NOMO-1 (cell line): ENCODE measurements at regions not wholly inside any gene's neighbourhood (a gene's known extent, or its start where the extent isn't known, plus 50 kb on each side); places are given as distances from the start of the nearest gene placed in this dataset.

Experiments used
- DNase-seq, 2 experiments: peaks; one replicate each; lab custom pipeline; 2025; ENCODE audit not compliant: unreplicated experiment in 2 of 2; lab: John Stamatoyannopoulos, UW

- no peak for DNase-seq
Measured at GRCh38 chr1:221184131-221184794, 305.0 kb downstream of the HLX start.

DNA sequence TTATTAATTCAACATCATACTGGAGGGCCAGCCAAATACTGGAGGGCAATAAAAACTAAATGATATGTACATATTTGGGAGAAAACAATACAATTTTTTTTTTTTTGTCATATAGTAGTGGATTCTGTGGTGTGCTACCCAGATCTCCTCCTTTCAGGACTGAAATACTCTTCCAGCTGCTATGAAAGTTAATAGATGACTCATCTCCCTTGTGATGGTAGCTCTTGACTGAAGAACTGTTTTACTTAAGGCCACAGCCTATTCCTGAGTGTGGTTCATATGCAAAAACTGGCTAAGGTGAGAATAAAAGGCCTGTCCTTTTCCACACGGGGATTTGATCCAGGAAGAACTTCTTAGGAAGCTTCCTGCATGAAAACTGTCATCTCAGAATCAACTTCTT lies 307.9 kb downstream of the HLX start:
- DNase-seq, result peak in 1 of 2 experiments; percentile 13

GRCh38 chr1:221188458-221188857 lies 309.2 kb downstream of the HLX start:
- peak; percentile 70 to 94 for DNase-seq

GRCh38 chr1:221190249-221190648 lies 311.0 kb downstream of the HLX start:
- peak; percentile 12 to 45 for DNase-seq

DNA sequence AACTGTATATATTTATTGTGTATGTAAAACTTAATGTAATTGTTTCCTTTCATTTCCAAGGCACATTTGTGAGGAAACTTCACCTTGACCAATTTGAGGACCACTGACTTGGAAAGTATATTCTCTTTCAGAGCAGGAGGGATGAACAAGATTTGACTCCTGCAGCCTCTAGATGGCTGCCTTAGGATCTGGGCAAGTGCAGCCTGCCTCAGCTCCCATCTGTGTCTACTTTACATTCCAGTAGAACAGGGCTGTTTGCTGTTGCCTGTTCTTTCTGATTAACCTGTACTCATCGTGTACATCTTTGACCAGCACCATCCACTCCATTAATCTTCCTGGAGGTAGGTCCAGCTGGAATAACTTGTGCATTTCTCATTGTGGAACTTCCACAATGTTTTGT lies 312.8 kb downstream of the HLX start:
- DNase-seq, result no peak

GRCh38 chr1:221200464-221200863 lies 321.2 kb downstream of the HLX start:
- DNase-seq, result no peak

- DNase-seq, result no peak
Measured at GRCh38 chr1:221201773-221202172, 322.5 kb downstream of the HLX start.

DNA sequence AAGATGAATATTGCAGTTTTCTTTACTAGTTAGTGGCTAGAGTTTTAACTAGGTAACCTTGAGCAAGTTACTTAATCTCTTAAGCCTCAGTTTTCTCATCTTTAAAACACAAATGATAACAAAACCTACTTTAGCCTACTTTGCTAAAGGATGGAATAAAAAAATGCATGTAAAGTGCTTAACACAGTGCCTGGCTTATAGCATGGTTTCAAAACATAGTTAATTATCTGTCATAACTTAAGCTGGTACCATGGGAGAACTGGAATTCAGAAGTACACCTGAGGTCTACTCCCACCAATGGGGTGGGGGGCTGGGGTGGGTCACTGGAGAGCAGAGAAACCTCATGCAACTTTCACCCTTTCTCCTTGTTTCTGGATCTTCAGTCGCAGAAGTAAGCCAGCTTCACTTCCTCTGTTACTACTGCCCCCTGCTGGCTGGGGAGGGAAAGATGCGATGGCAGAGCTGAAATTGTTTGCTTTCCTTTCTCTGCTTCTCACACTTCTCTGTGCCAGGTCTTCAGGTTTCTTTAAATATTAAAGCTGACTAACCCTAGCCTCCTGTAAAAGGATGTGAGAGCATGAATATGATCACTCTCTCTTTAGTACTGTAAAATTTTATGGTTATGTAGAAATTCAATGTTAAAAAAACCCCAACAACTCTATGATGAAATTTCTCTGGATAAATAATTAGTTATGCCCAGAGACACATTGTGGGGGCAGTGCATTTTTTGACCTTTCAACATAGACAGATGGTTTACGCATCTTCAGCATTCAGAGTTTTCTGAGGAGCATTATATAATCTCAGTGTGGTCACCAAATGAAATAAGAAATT lies 324.2 kb downstream of the HLX start:
- DNase-seq, result peak; percentile 39 to 84

GRCh38 chr1:221204055-221204833 lies 325.0 kb downstream of the HLX start:
- DNase-seq, result no peak

- no peak for DNase-seq
Measured at GRCh38 chr1:221206076-221206475, 326.8 kb downstream of the HLX start.

DNA sequence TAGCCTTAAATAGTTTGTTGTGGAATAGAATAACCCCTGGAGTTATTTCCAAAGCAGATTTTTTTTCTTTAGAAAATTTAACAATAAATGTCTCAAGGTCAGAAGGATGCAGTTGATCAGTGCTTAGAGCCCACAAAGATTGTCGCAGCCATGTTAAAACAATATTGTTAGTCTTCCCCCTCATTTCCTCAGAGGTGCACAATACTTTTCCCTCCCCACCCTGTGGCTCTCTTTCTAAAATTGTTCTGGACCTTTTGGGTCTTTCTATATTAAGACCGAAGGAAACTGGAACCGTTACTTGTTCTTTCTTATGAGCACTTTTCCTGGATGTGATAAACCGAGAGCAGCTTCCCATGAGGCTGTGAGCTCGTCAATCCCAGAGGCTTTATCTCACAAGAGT lies 333.7 kb downstream of the HLX start:
- DNase-seq, result no peak

DNA sequence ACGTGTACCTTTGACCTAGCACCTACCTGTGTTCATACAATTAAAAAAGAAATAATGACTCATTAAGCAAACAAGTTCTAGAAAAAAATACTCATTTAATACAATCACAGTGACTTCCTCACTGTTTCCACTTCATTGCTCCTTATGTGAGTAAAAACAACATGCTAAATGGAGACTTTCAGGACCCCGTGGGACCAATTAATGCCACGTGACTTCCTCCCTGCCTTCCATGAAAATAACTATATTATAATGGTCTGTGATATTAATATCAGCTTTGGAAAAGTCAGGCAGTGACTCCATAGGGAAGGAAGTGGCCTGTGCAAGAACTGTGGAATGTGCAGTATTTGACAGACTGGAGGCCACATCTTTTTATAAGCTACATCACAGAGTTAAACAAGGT lies 337.8 kb downstream of the HLX start:
- no peak for DNase-seq

- no peak for DNase-seq
Measured at GRCh38 chr1:221223281-221223680, 344.0 kb downstream of the HLX start.

DNA sequence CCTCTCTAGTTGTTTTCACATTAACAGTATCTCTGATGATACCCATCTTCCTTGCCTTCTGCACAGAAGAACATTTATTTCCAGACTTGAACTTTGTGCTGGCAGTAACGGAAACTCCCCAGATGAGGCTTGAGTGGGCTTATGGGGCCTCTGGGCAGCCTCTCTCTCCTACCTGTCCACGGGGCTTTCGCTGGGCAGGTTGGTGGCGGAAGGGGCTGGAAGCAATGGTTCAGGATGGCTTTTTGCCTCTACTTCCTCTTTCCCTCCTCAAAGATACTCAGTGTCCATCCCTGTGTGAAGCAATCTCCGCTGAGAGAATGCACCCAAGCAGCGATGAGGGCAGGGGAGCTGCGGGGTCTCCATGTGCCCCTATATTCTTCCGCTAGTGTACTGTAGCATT lies 348.2 kb downstream of the HLX start:
- no peak for DNase-seq

DNA sequence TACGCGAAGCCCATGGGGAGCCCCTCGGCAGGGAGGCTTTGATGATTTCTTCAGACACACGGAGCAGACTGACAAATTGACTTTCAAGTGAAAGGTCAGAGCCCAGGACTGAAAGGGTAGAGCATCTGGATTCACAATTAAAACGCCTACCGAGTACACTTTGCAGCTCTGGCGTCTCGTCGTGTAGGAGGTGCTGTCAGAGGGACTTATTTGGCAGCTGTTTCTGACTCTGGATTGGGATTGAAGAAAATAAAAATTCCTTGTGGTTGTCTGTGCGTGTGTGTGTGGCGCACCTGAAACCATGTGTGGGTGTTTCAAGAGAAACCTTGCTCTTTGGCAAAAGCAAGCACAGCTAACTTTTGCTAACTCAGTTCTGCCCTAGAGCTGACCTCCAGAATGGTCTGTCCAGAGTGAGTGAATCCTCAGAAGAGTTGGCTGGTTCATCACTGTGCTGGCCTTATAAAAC lies 348.7 kb downstream of the HLX start:
- no peak for DNase-seq

GRCh38 chr1:221228594-221228993 lies 349.4 kb downstream of the HLX start:
- DNase-seq, result no peak

GRCh38 chr1:221230605-221231004 lies 351.4 kb downstream of the HLX start:
- DNase-seq, result no peak

DNA sequence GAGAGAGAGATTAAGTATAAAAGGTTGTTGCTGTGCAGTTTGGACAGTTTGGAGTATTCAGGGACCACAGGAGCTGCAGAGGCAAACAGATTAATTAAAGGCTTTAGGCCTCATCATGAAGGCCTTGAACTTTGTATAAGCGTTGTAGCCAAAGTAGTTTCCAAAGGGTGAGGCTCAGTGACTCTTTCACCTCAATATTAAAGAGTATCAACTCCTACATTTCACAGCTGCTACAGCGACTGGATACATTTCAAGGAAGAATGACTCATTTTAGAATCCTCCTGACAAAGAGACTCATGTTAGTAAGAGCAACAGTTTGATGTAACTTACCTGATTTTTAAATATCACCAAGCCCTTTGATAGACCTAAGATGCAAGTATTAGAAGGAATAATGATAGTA lies 355.5 kb downstream of the HLX start:
- DNase-seq, result no peak

DNA sequence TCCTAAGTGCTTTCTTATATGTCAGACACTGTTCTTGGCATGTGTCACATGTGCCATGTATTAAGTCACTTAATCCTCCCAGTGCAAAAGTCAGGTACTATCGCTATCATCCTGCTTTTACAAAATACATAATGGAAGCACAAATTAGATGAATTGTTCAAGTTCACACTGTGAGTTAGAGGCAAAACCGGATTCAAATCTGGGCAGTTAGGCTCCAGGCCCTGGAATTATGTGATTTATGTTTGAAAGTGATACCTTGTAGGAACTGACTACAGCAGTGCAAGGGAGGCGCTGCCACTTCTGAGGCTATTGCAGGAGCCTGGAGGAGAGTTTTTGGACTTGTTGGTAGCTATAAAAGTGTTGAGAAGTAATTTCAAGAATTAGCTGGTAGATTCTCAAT lies 358.3 kb downstream of the HLX start:
- DNase-seq, result no peak

GRCh38 chr1:221239181-221239580 lies 359.9 kb downstream of the HLX start:
- no peak for DNase-seq

DNA sequence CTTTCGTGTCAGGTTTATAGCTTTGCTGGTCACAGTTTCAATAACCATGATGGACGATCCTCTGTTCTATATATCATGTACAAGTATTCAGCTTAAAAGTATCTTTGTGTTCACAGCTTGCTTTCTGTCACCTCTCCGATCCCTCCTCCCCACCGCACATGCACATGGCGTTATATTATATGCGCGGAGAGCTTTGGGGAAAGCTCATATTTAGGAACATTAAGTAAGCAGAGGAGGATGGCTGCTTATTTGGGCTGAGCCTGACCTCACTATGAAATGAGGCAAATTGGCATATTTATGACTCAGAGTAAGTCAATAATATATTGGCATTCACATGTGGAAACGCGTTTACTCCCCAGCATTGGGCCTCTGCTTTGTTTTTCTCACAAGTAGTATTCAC lies 360.5 kb downstream of the HLX start:
- DNase-seq, result no peak
